MM.1S (cell line): ENCODE measurements at regions not wholly inside any gene's neighbourhood (a gene's known extent, or its start where the extent isn't known, plus 50 kb on each side); places are given as distances from the start of the nearest gene placed in this dataset.

Experiments used
- DNase-seq: peaks from one replicate; pipeline ENCODE4 v3.0.0-alpha.2; 2015
- H2AFZ ChIP-seq: fragments of 300-600 bp; sonication (generic); 2 replicates; pipeline ENCODE4 v1.6.0; 2016; ENCODE audit warnings: antibody characterized with exemption, low read length
- H3F3A ChIP-seq: fragments of 300-600 bp; sonication (generic); 2 replicates; pipeline ENCODE4 v1.6.1; 2016; ENCODE audit warnings: mild to moderate bottlenecking, antibody characterized with exemption, low read length, moderate library complexity, mixed read lengths; ENCODE audit not compliant: insufficient read depth
- H3K27ac ChIP-seq: fragments of 300-600 bp; sonication (generic); 2 replicates; pipeline ENCODE4 v1.5.1; 2016; ENCODE audit warnings: mild to moderate bottlenecking, low read length
- H3K27me3 ChIP-seq: fragments of 300-600 bp; sonication (generic); replicated peaks from 2 replicates; pipeline ENCODE4 v1.6.0; 2016; ENCODE audit warnings: low read length; ENCODE audit not compliant: insufficient read depth
- H3K36me3 ChIP-seq: fragments of 300-600 bp; sonication (generic); replicated peaks from 2 replicates; pipeline ENCODE4 v1.6.1; 2016; ENCODE audit warnings: mild to moderate bottlenecking, low read length, mixed read lengths; ENCODE audit not compliant: insufficient read depth
- H3K4me1 ChIP-seq: fragments of 300-600 bp; sonication (generic); 2 replicates; pipeline ENCODE4 v1.6.1; 2016; ENCODE audit warnings: low read length, mixed read lengths
- H3K4me2 ChIP-seq: fragments of 300-600 bp; sonication (generic); 2 replicates; pipeline ENCODE4 v1.6.0; 2016; ENCODE audit warnings: low read depth, low read length
- H3K4me3 ChIP-seq: fragments of 300-600 bp; sonication (generic); 2 replicates; pipeline ENCODE4 v1.5.1; 2016; ENCODE audit warnings: low read length, mixed read lengths
- H3K79me2 ChIP-seq: fragments of 300-600 bp; sonication (generic); 2 replicates; pipeline ENCODE4 v1.6.1; 2016; ENCODE audit warnings: mixed run types, low read length, mixed read lengths
- H3K9ac ChIP-seq: fragments of 300-600 bp; sonication (generic); 2 replicates; pipeline ENCODE4 v1.6.1; 2016; ENCODE audit warnings: low read length, mixed read lengths
- H3K9me2 ChIP-seq: fragments of 300-600 bp; sonication (generic); replicated peaks from 2 replicates; pipeline ENCODE4 v1.6.1; 2016; ENCODE audit warnings: mild to moderate bottlenecking, low read length, mixed read lengths; ENCODE audit not compliant: insufficient read depth
- H3K9me3 ChIP-seq: fragments of 300-600 bp; sonication (generic); replicated peaks from 2 replicates; pipeline ENCODE4 v1.6.1; 2016; ENCODE audit warnings: mild to moderate bottlenecking, low read length, mixed read lengths; ENCODE audit not compliant: insufficient read depth
- H4K20me1 ChIP-seq: fragments of 300-600 bp; sonication (generic); 2 replicates; pipeline ENCODE4 v1.6.1; 2016; ENCODE audit warnings: mild to moderate bottlenecking, low read length, moderate library complexity, mixed read lengths; ENCODE audit not compliant: insufficient read depth
- EZH2 ChIP-seq: fragments of 300-600 bp; sonication (generic); optimal IDR thresholded peaks from 2 replicates; pipeline ENCODE3; 2017; ENCODE audit warnings: low read depth, mild to moderate bottlenecking, antibody characterized with exemption, low read length, mixed read lengths
- EZH2phosphoT487 ChIP-seq: fragments of 300-600 bp; sonication (generic); IDR thresholded peaks from 2 replicates; pipeline ENCODE4 v1.6.1; 2018; ENCODE audit warnings: antibody characterized with exemption, low read length
- TF ChIP-seq, protein P1 (sequence below): fragments of 300-600 bp; sonication (generic); IDR thresholded peaks from 2 replicates; pipeline ENCODE4 v1.5.1; 2016; ENCODE audit warnings: antibody characterized with exemption, low read length, mixed read lengths

- H3K27ac ChIP-seq: no peak overlapping the region
- no peaks in the 10 kb centered on the region for H4K20me1 ChIP-seq
- H3K36me3 ChIP-seq: no peaks in the 10 kb centered on the region
- no peaks in the 10 kb centered on the region for H3K9me3 ChIP-seq
- TF ChIP-seq EZH2 (no peak), EZH2phosphoT487 (no peak)
- TF ChIP-seq, protein P1, sequence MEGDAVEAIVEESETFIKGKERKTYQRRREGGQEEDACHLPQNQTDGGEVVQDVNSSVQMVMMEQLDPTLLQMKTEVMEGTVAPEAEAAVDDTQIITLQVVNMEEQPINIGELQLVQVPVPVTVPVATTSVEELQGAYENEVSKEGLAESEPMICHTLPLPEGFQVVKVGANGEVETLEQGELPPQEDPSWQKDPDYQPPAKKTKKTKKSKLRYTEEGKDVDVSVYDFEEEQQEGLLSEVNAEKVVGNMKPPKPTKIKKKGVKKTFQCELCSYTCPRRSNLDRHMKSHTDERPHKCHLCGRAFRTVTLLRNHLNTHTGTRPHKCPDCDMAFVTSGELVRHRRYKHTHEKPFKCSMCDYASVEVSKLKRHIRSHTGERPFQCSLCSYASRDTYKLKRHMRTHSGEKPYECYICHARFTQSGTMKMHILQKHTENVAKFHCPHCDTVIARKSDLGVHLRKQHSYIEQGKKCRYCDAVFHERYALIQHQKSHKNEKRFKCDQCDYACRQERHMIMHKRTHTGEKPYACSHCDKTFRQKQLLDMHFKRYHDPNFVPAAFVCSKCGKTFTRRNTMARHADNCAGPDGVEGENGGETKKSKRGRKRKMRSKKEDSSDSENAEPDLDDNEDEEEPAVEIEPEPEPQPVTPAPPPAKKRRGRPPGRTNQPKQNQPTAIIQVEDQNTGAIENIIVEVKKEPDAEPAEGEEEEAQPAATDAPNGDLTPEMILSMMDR: no peak
- no peak overlapping the region for H3K4me3 ChIP-seq
- no peak overlapping the region for H3K9ac ChIP-seq
- no peaks in the 10 kb centered on the region for H3F3A ChIP-seq
- H2AFZ ChIP-seq: no peak overlapping the region
- H3K4me2 ChIP-seq: no peak overlapping the region
- H3K79me2 ChIP-seq: no peaks in the 10 kb centered on the region
- H3K9me2 ChIP-seq: no peaks in the 10 kb centered on the region
- no peaks in the 10 kb centered on the region for H3K27me3 ChIP-seq
- H3K4me1 ChIP-seq: peaks cover 5% of the 10 kb centered on the region; the same call in 1 of the 2 replicates
- no peak for DNase-seq
These were observed 1082.1 kb upstream of the RBFOX1 start for GRCh38 chr16:6250511-6250910.

DNA sequence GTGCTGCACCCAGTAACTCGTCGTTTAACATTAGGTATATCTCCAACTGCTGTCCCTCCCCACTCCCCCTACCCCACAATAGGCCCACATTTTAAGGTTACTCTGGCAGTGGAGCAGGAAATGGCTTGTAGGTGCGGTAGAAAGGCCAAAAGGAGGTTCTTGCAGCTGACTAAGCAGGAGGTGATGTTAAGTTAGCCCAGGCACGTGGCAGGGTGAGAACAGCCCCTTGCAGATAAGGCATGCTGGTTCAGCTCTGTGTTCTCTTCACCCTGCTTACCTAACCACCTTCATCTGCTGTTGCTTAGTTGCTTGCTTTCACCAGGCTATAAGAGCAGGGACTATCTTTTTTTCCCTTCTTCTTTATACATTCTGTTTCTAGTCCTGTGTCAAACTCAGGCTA is 1082.8 kb upstream of the RBFOX1 start:
- DNase-seq: peak; percentile 55
- Histone ChIP-seq H3K9ac (no peak overlapping the region), H3K36me3 (no peaks in the 10 kb centered on the region), H3K27ac (no peak overlapping the region), H4K20me1 (no peaks in the 10 kb centered on the region), H3K79me2 (no peaks in the 10 kb centered on the region), H3K4me1 (peaks cover 5% of the 10 kb centered on the region; the same call in 1 of the 2 replicates), H3K9me3 (no peaks in the 10 kb centered on the region), H2AFZ (no peak overlapping the region), H3F3A (no peaks in the 10 kb centered on the region), H3K27me3 (no peaks in the 10 kb centered on the region), H3K9me2 (no peaks in the 10 kb centered on the region), H3K4me3 (no peak overlapping the region), H3K4me2 (no peak overlapping the region)
- TF ChIP-seq EZH2phosphoT487 (no peak), EZH2 (no peak)
- TF ChIP-seq, protein P1: no peak

GRCh38 chr16:6248199-6248598 is 1084.4 kb upstream of the RBFOX1 start:
- no peak for DNase-seq
- no peak overlapping the region for H3K27ac ChIP-seq
- H3K9ac ChIP-seq: no peak overlapping the region
- no peaks in the 10 kb centered on the region for H4K20me1 ChIP-seq
- no peak overlapping the region for H2AFZ ChIP-seq
- TF ChIP-seq EZH2phosphoT487 (no peak), EZH2 (no peak)
- TF ChIP-seq, protein P1: no peak
- no peaks in the 10 kb centered on the region for H3K9me3 ChIP-seq
- H3K79me2 ChIP-seq: no peaks in the 10 kb centered on the region
- no peaks in the 10 kb centered on the region for H3K27me3 ChIP-seq
- H3K4me1 ChIP-seq: peaks cover 5% of the 10 kb centered on the region; the same call in 1 of the 2 replicates
- no peak overlapping the region for H3K4me2 ChIP-seq
- H3K36me3 ChIP-seq: no peaks in the 10 kb centered on the region
- H3F3A ChIP-seq: no peaks in the 10 kb centered on the region
- no peak overlapping the region for H3K4me3 ChIP-seq
- H3K9me2 ChIP-seq: no peaks in the 10 kb centered on the region
